Lower leg skin (tissue), 4 donors: ENCODE measurements at regions not wholly inside any gene's neighbourhood (a gene's known extent, or its start where the extent isn't known, plus 50 kb on each side); places are given as distances from the start of the nearest gene placed in this dataset.

Experiments used
- DNase-seq, 2 donors: peaks; one replicate each; pipeline ENCODE4 v3.0.0-alpha.2; 2019; ENCODE audit warnings: low spot score in 2 of 2
- H3K4me3 ChIP-seq: fragments of 200-600 bp; sonication (generic); 2 replicates; pipeline ENCODE4 v1.5.1; 2017; ENCODE audit warnings: mild to moderate bottlenecking, low read depth; ENCODE audit not compliant: poor library complexity, severe bottlenecking
- CTCF ChIP-seq, 3 donors: fragments of 450-650 bp; IDR thresholded peaks; one replicate each; pipeline ENCODE4 v1.5.1; 2016; ENCODE audit warnings: antibody characterized with exemption in 3 of 3, mild to moderate bottlenecking in 3 of 3, moderate library complexity in 2 of 3
- POLR2A ChIP-seq, 2 donors: fragments of 450-650 bp; IDR thresholded peaks; one replicate each; pipeline ENCODE4 v1.6.1; 2016 to 2017; ENCODE audit warnings: antibody characterized with exemption in 2 of 2, mild to moderate bottlenecking in 1 of 2, moderate library complexity in 1 of 2
- WGBS, 2 donors: methylation state at CpG; one replicate each; pipeline ENCODE4 v1.1.5; 2018; 5-methylcytosine and 5-hydroxymethylcytosine counted together
- intact Hi-C: fragments of 100-400 bp; cut with DNase I; formaldehyde crosslinking; loops from one replicate; pipeline ENCODE4 v1.15.0; 2023; ENCODE audit warnings: low total_unique reads

DNA sequence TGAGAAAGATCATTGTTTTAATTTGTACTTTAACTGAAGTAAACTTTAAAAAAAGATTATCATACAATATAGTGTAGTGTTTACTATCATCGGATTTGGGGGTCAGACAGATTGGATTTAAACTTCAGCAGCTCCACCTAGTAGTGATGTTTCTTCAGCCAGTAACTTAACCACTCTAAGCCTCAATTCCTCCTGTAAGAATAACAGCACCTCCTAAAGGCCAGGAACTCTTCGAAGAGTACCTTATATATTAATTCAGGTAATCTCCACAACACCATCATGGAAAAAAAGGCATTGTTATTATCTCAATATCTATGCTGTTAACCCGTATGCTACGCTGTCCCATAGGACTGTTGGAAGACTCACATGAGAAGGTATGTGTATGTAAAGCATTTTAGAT is 69.0 kb upstream of the DLGAP1 start:
- H3K4me3 ChIP-seq: no peak overlapping the region
- intact Hi-C loops: no loop called here
- WGBS, 2 donors: 69 to 71% methylated on average over 4 of the region's 4 CpGs
- DNase-seq: no peak
- TF ChIP-seq POLR2A (IDR thresholded peaks at IDR 0.05) (no peak), CTCF (IDR thresholded peaks at IDR 0.05) (no peak)

DNA sequence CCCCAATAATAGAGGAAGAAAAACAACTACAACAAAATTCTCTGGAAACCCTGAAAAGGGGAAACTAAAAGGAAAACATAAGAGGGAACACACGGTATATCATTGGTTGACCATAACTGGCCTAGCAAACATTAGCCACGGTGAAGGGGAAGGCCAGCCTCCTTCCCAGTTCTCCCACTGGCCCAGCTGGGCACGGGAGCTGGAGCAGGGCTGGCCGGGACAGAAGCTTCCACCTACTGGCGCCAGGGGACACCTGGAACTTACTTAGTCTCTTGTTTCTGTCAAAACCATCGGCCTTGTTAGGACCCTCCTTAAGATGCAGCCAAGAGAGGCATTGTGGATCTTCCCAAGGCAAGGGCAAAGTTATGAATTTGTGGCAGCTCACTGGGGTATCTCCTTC is 56.1 kb upstream of the DLGAP1 start:
- DNase-seq: no peak
- intact Hi-C loops: no loop called here
- WGBS, 2 donors: 93 to 97% methylated on average over 6 of the region's 6 CpGs
- no peak overlapping the region for H3K4me3 ChIP-seq
- no peak for TF ChIP-seq CTCF (IDR thresholded peaks at IDR 0.05)

GRCh38 chr18:4510711-4511110 is 55.6 kb upstream of the DLGAP1 start:
- no peak overlapping the region for H3K4me3 ChIP-seq
- TF ChIP-seq POLR2A (IDR thresholded peaks at IDR 0.05) (no peak), CTCF (IDR thresholded peaks at IDR 0.05) (no peak)
- 92 to 100% methylated on average over 1 of the region's 1 CpG for WGBS, 2 donors
- no peak for DNase-seq
- intact Hi-C loops: no loop called here

- TF ChIP-seq CTCF (IDR thresholded peaks at IDR 0.05) (no peak), POLR2A (IDR thresholded peaks at IDR 0.05) (no peak)
- intact Hi-C loops: no loop called here
- no peak for DNase-seq
- H3K4me3 ChIP-seq: no peak overlapping the region
- WGBS, 2 donors: 92 to 96% methylated on average over 9 of the region's 9 CpGs
These were observed 55.1 kb upstream of the DLGAP1 start for GRCh38 chr18:4510160-4510559.
